Epidermal melanocyte (primary cell): ENCODE measurements at regions not wholly inside any gene's neighbourhood (a gene's known extent, or its start where the extent isn't known, plus 50 kb on each side); places are given as distances from the start of the nearest gene placed in this dataset.

Experiments used
- DNase-seq: peaks from one replicate; pipeline ENCODE4 v3.0.0; 2011; ENCODE audit warnings: low spot score; ENCODE audit not compliant: insufficient read length

DNA sequence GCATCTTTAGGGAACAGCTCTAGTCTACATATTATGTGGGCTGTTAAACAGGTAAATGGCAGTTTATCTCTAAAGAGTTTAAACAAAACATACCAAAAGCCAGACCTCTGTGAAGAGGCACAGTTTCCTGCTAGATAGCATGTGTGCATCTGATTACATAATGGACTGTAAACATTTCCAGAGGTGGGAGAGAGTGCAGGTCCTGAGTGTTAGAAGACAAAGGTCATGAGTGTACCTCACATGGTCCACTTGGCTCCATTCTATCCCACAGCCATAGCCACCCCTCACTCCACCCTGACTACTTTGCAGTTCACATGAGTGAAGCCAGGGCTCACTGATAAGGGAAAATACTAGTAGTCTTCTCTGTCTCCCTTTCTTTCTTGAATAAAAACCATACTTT lies 233.4 kb downstream of the MTX2 start:
- no peak for DNase-seq

DNA sequence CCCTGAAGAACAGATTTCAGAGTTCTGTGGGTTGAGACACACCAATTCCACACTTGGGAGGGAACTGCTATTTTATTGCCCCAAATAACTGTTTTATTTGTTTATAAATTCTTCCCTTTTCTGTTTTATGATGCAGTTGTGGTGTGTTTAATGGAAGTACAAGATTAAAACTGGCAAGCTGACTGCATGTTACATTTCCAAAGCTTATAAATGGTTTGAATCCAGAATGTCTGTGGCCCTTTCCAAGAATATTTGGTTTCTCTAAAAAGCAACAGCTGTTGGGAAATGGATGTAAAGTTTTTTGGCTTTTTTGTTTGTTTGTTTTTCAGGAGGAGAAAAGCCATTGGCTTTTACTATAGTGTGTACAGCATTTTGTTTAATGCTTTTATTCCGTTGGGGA lies 234.5 kb downstream of the MTX2 start:
- no peak for DNase-seq

GRCh38 chr2:176504440-176504839 lies 235.2 kb downstream of the MTX2 start:
- no peak for DNase-seq

DNA sequence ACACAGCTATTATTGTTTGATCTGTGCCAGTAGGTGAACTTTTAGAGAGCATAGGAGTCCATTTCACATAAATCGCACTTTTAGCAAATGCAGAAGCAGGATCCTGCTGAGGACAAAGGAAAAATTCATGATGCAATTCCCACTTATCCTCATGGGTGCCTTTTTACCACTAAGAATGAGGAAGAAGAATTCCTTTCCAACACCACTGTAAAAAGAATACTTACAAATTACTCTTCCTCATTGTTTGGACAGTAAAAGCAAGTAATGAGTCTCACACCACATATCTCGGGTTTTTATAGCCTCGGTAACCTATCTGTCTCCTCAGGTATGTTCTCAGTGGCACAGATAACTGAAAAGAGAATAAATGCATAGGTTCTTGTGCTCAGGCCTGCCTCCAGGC lies 238.5 kb downstream of the MTX2 start:
- no peak for DNase-seq

- DNase-seq = no peak
These were observed 239.1 kb downstream of the MTX2 start for GRCh38 chr2:176508374-176508773.

DNA sequence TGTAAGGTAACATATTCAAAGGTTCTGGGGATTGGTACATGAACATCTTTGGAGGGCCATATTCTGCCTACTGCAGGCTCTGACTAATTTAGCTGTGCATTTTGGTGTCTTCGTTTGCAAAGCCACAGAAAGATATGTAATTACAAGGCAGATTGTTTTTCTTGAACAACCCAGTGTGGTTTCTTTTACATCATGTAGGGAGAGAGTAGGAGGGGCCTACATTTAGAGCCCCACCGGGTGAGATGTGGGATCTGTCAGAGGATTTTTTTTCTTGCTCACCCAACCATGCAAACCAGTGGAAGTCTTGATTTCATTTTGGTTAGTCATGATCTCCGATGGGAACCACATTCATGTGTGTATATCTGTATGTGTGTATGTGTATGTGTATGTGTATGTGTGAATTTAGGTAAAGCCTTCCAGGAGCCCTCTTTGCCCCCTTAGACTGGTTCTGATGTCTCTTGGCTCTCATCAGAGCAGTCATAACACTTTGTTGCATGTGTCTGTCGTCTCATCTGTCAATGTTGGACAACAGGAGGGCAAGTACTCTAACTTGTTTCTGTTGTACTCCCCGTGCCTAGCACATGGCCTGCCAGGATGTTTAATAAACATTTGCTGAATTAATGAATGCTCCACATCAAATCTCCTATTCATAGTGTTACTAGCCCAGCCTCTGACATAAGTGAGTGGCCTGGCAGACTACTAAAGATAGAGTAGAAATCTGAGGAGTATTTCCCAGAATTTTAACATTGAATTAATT lies 239.9 kb downstream of the MTX2 start:
- no peak for DNase-seq

DNA sequence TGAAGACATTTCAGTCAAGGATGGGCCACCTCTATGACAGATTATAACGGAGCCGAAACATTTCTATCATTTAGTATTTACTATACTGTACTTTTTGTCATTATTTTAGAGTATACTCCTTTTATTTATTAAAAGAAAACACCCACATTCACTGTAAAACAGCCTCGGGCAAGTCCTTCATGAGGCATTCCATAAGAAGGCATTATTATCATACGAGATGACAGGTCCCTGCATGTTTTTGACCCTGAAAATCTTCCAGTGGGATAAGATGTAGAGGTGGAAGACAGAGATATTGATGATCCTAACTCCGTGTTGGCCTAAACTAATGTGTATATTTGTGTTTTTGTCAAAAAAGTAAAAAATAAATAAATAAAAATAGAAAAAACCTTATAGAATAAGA lies 245.0 kb downstream of the MTX2 start:
- DNase-seq = no peak

- DNase-seq = no peak
These were observed 245.7 kb downstream of the MTX2 start for GRCh38 chr2:176514805-176515500.

GRCh38 chr2:176516051-176516602 lies 246.9 kb downstream of the MTX2 start:
- no peak for DNase-seq

DNA sequence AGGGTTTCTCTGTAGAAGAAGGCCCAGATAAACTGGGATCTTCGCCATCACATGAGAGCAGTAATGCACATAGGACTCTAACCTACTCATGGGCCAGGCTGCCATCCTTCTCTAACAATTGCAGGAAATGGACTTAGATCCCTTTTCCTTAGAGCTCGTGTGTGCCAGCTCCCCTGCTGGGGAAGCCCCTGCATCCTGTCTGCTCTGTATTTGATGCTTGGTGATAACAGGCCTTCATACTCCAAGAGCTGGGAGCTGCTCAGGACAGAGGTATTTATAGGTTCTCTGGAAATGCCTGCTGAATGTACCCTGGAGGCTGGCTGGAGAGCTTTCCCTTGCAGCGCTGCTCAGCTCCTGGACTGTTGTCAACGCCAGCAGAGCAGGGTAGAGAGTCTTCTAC lies 249.6 kb downstream of the MTX2 start:
- DNase-seq = no peak

- DNase-seq = no peak
These were observed 252.8 kb downstream of the MTX2 start for GRCh38 chr2:176521878-176522670.

DNA sequence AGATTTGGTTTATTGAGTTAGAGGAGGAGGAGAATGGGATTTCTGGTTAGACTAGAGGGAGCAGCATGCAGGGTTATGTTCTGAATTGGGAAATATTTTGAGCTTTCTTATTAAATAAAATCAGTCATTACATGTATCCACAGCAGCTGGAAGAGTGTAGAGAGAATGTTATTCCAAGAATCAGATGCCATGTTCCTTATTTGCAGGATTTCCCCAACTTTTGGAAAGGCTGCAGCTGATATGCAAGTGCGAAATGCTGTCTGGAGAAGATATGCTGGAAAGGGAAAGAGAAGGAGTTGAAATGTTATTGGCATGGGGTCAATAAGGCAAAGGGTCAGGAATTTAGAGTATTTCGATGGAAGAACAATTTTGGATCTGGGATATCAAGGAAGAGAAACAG lies 255.8 kb downstream of the MTX2 start:
- DNase-seq = no peak

GRCh38 chr2:176526995-176527901 lies 258.0 kb downstream of the MTX2 start:
- no peak for DNase-seq

DNA sequence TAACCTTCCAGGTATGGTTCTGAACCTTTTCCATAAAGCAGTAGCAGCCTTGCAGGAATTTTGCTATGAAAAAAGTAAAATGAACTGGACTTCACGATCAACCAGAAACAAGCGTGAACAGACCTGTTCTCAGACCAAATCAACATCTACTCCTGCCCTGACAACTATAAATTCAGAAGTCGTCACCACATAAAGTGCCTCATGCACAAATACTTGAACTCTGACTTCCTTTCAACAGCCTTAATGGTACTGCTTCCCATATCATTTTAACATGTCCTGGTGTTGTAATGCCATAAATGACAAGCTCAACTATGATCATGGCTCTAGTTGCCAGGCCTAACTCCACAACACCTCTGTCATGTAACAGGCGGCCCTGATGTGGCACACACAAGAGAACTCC lies 262.4 kb downstream of the MTX2 start:
- no peak for DNase-seq

DNA sequence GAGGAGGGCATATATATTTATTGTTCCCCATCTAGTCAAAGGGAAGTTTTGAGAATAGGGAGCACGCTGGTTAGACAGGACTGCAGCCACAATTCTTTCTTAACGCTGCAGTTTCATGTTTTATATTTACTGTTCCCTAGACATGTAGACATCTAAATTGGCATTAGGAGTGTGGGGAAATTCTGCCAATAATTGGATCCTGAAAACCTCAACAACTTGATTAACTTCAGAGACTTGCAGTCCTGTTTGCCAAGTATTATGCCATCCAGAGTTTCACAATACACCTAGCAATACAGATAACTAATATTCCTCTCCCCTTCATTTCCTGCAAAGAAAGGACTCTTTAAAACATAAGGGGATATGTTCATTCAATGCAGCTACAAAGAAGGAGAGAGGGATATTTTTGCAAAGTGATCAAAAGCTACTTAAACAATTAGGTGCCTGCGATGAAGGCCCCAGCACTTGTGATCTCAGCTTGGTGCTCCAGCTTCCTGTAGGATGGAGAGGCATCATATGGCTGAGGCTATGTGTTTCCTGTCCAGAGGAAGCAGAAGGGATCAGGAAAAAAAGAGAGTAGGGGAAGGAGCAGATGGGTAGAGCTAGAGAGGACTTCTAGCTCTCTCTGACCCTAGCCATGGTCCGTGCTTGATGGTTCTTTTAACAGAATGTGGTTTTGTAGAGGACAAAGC lies 264.4 kb downstream of the MTX2 start:
- no peak for DNase-seq

GRCh38 chr2:176534798-176535466 lies 265.7 kb downstream of the MTX2 start:
- DNase-seq = no peak

DNA sequence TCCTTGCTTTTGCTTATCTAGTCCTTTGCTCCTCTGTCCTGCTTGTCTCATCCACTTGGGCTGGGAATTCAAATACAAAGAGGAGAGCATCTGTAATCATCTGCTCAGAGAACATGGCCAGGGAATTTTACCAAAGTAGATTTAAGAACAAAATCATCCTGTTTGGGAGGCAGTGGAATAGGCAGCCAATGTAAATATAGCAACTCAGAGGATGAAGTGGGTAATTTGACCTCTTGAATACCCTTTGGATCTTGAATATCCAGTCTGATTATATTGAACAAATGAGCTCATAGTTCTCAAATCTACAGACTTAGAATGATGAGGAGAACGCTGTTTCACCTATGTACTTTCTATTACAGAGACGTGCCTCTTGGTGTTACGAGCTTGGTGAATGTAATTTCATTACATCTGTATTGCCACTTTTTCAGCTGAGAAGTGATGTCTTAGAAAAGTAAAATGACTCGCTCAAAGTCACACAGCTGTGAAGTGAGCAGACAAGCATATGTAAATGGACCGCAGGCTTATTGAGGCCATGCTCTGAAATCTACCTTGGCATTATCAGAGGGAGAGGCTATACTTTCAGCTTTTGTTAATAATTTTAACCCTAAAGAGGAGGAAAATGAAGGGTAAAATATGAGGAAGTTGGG lies 266.3 kb downstream of the MTX2 start:
- DNase-seq = no peak

- no peak for DNase-seq
These were observed 267.3 kb downstream of the MTX2 start for GRCh38 chr2:176536439-176537133.

DNA sequence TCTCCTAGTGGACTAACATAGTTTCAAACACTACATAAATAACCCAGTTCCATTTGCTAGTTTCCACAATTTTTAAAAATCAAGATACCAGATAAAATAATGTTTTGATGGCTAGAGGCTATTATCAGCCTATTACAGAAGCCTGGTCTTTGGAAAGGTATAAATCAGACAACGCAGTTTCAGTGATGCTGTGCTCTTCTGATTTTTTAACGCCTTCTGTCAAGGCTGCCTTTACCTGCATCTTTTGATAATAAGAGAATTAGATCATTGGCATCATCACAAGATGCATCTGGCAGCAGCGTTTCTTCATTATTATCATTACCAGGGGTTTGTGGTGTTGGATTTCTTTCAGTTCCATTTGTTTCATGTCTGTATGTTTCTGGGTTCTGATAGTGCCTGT lies 268.7 kb downstream of the MTX2 start:
- DNase-seq = no peak
